GM21360 (cell line): ENCODE measurements at regions not wholly inside any gene's neighbourhood (a gene's known extent, or its start where the extent isn't known, plus 50 kb on each side); places are given as distances from the start of the nearest gene placed in this dataset.
A peak's percentile ranks its signal among the peaks of the same experiment; 100 is the strongest.

ENCODE experiments used
- ATAC-seq: cut with Tn5 transposase; IDR thresholded peaks from one replicate; pipeline ENCODE4 v1.9.1; 2021; ENCODE audit warnings: mild to moderate bottlenecking, moderate library complexity; ENCODE audit not compliant: unreplicated experiment

GRCh38 chrX:106341823-106342222, 173.7 kb downstream of the PWWP3B start:
- ATAC-seq: no peak

GRCh38 chrX:106356580-106356979, 188.5 kb downstream of the PWWP3B start:
- no peak for ATAC-seq

GRCh38 chrX:106363214-106363613, 195.1 kb downstream of the PWWP3B start:
- ATAC-seq: no peak

GRCh38 chrX:106378616-106379015, 210.5 kb downstream of the PWWP3B start:
- no peak for ATAC-seq

GRCh38 chrX:106391284-106391911, 220.4 kb upstream of the RADX start:
- ATAC-seq: no peak

- ATAC-seq: no peak
Measured at GRCh38 chrX:106392346-106392745, 219.4 kb upstream of the RADX start.

GRCh38 chrX:106397788-106398538, 213.8 kb upstream of the RADX start:
- ATAC-seq: no peak

GRCh38 chrX:106401965-106402559, 209.7 kb upstream of the RADX start:
- no peak for ATAC-seq

GRCh38 chrX:106404512-106404911, 207.3 kb upstream of the RADX start:
- no peak for ATAC-seq

- ATAC-seq: peak; percentile 94
Measured at GRCh38 chrX:106415276-106415895, 196.4 kb upstream of the RADX start.

GRCh38 chrX:106436691-106437090, 175.1 kb upstream of the RADX start:
- no peak for ATAC-seq

GRCh38 chrX:106437407-106437806, 174.4 kb upstream of the RADX start:
- no peak for ATAC-seq

GRCh38 chrX:106450405-106450804, 161.4 kb upstream of the RADX start:
- no peak for ATAC-seq

GRCh38 chrX:106451933-106452332, 159.8 kb upstream of the RADX start:
- ATAC-seq: no peak

GRCh38 chrX:106454991-106455390, 156.8 kb upstream of the RADX start:
- no peak for ATAC-seq

- no peak for ATAC-seq
Measured at GRCh38 chrX:106457802-106458201, 154.0 kb upstream of the RADX start.

GRCh38 chrX:106467422-106467821, 144.4 kb upstream of the RADX start:
- no peak for ATAC-seq

GRCh38 chrX:106467943-106468342, 143.8 kb upstream of the RADX start:
- no peak for ATAC-seq

GRCh38 chrX:106468433-106468832, 143.3 kb upstream of the RADX start:
- ATAC-seq: no peak

- no peak for ATAC-seq
Measured at GRCh38 chrX:106479920-106480319, 131.9 kb upstream of the RADX start.

GRCh38 chrX:106481341-106481740, 130.4 kb upstream of the RADX start:
- no peak for ATAC-seq

GRCh38 chrX:106484233-106484632, 127.5 kb upstream of the RADX start:
- ATAC-seq: peak; percentile 98
